HUES64 (cell line): ENCODE measurements at regions not wholly inside any gene's neighbourhood (a gene's known extent, or its start where the extent isn't known, plus 50 kb on each side); places are given as distances from the start of the nearest gene placed in this dataset.

Experiments
- H3K27ac ChIP-seq: 2 replicates; pipeline ENCODE4 v1.7.0; 2013; ENCODE audit warnings: low read depth, low read length, inconsistent platforms
- H3K27me3 ChIP-seq: 2 replicates; pipeline ENCODE4 v1.6.1; 2013; ENCODE audit warnings: mild to moderate bottlenecking, low read length; ENCODE audit not compliant: insufficient read depth
- H3K36me3 ChIP-seq: 2 replicates; pipeline ENCODE4 v1.6.1; 2013; ENCODE audit warnings: mild to moderate bottlenecking, low read length; ENCODE audit not compliant: insufficient read depth
- H3K4me1 ChIP-seq: 2 replicates; pipeline ENCODE4 v1.6.1; 2013; ENCODE audit warnings: mild to moderate bottlenecking, low read length, moderate library complexity; ENCODE audit not compliant: insufficient read depth
- H3K4me3 ChIP-seq: 2 replicates; pipeline ENCODE4 v1.5.1; 2013; ENCODE audit warnings: mild to moderate bottlenecking, low read length, moderate library complexity
- H3K9ac ChIP-seq: 2 replicates; pipeline ENCODE4 v1.6.1; 2013; ENCODE audit warnings: mild to moderate bottlenecking, low read depth, low read length
- H3K9me3 ChIP-seq: 2 replicates; pipeline ENCODE4 v1.6.1; 2013; ENCODE audit warnings: low read depth, low read length; ENCODE audit not compliant: insufficient read depth
- WGBS: fragments of 150-250, 120-280 bp; methylation state at CpG from one replicate; pipeline ENCODE4 v1.1.7; 2013; ENCODE audit warnings: missing lambda C conversion rate; 5-methylcytosine and 5-hydroxymethylcytosine counted together

DNA sequence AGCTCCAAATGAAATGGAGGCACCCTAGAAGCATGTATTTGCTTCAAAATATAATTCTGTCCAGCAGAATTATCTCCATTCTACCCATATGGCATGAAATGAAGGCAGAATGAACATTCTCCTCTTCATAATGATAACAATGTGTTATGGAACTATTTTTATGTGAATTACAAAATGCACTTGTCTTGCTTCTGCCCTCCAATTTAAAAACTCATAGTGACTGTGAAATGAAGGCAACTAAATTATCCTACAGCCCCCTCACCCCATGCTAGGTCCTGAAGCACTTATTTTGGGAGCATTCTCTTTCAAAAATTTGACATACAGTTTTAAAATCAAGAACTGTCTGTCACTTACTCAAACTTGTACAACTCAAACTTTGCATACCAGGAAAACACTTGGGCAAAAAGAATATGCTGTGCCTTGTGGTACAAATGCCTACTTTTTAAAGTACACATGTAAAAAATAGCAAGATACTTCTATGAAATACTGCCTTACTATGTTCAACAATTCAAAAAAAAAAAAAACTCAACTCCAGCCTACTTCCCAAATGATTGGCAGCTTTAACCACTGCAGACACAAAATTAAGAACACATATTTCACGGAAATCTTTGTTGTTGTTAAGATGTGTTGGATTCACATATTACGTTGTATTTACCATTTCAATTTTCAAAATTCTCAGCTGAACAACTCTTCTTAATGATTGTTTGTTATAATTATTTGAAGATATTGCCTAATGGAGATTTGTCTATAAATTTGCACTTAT is 213.3 kb upstream of the NFIA start:
- Histone ChIP-seq H3K9ac (no peak overlapping the region), H3K9me3 (no peaks in the 10 kb centered on the region), H3K27me3 (no peaks in the 10 kb centered on the region), H3K27ac (no peak overlapping the region), H3K4me1 (peaks cover 43% of the 10 kb centered on the region), H3K36me3 (no peaks in the 10 kb centered on the region), H3K4me3 (no peak overlapping the region)
- no CpG with 5 or more reads among the region's 2 CpGs for WGBS

DNA sequence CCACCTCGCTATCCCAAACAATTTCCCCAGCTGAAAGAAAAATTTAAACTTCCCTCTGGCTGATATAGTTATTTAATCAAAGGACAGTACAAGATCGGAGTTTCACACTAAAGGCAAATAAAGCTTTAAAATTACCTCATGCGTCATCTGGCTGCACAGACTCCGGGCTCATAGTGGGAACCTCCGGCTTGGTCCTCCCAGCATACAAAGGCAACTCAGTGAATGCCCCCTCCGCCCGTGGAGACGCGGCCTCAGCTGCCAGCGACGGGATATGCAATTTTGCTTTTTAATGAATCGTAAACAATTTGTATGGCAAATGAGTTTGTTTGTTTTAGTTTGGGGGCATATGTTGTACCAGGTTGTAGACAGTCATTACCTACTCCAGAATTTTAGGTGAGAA is 214.6 kb upstream of the NFIA start:
- no peaks in the 10 kb centered on the region for H3K36me3 ChIP-seq
- no peaks in the 10 kb centered on the region for H3K27me3 ChIP-seq
- WGBS: 72% methylated on average over 12 of the region's 12 CpGs
- H3K4me1 ChIP-seq: peaks cover 49% of the 10 kb centered on the region
- H3K9me3 ChIP-seq: no peaks in the 10 kb centered on the region
- H3K27ac ChIP-seq: no peak overlapping the region
- H3K4me3 ChIP-seq: no peak overlapping the region
- H3K9ac ChIP-seq: no peak overlapping the region

- no peaks in the 10 kb centered on the region for H3K27me3 ChIP-seq
- H3K36me3 ChIP-seq: no peaks in the 10 kb centered on the region
- H3K9ac ChIP-seq: no peak overlapping the region
- H3K27ac ChIP-seq: no peak overlapping the region
- no peak overlapping the region for H3K4me3 ChIP-seq
- peaks cover 57% of the 10 kb centered on the region for H3K4me1 ChIP-seq
- no peaks in the 10 kb centered on the region for H3K9me3 ChIP-seq
- 91% methylated on average over 2 of the region's 3 CpGs for whole genome bisulfite sequencing
Observed at GRCh38 chr1:60866917-60867531, 215.3 kb upstream of the NFIA start.

DNA sequence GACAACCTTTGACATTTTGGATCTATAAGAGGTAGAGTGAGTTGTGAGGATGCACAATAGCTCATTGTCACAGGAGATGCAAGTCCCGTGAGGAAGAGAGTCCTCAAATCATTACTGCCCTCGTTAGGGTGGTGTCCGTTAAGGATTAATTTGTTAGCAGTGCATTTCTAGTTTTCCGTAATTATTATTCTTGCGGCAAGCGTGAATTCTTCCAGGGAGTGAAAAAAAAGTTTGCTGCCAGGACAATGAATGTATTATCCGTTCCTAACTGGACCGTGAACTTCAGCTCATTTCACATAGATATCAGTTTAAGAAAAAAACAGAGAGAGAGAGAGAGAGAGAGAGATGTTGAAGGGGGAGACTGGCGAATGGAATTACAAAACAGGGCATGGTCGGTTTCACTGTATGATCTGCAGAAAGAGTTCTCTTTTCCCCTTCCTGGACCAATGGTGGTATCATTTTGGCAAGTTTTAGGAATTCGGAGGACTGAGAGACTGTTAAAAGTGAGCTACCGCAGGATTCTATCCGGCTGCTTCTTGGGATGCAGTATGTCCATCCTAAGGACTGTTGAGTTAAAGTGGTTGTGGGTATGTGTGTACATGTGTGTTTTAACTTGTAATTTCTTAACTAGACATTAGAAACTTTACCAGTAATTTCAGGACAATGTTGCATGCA is 216.0 kb upstream of the NFIA start:
- no peak overlapping the region for H3K9ac ChIP-seq
- no peaks in the 10 kb centered on the region for H3K9me3 ChIP-seq
- H3K27me3 ChIP-seq: no peaks in the 10 kb centered on the region

DNA sequence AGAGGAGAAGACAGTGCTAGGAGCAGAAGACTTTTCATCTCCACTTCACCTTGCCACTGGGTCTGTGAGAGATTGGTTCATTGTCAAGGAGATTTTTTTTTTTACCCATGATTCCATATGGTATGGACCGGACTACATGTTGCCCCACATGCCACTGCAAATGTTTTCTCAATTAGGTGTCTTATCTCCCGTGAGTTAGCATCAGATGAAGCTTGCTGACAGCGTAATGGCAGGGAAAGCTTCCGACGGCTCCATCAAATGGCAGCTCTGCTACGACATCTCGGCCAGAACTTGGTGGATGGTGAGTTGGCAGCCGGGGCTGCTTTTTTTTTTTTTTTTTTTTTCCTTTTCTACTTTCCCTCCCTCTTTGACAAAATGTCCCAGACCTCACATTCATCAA is 217.2 kb upstream of the NFIA start:
- Histone ChIP-seq H3K27me3 (no peaks in the 10 kb centered on the region), H3K27ac (no peak overlapping the region), H3K4me1 (peaks cover 52% of the 10 kb centered on the region), H3K9ac (no peak overlapping the region), H3K4me3 (no peak overlapping the region), H3K9me3 (no peaks in the 10 kb centered on the region), H3K36me3 (no peaks in the 10 kb centered on the region)
- 90% methylated on average over 8 of the region's 8 CpGs for WGBS

More for the DNA sequence above, 216.0 kb upstream of the NFIA start:
- no peak overlapping the region for H3K4me3 ChIP-seq
- H3K27ac ChIP-seq: no peak overlapping the region
- 88% methylated on average over 13 of the region's 13 CpGs for WGBS
- peaks cover 62% of the 10 kb centered on the region for H3K4me1 ChIP-seq
- H3K36me3 ChIP-seq: no peaks in the 10 kb centered on the region

DNA sequence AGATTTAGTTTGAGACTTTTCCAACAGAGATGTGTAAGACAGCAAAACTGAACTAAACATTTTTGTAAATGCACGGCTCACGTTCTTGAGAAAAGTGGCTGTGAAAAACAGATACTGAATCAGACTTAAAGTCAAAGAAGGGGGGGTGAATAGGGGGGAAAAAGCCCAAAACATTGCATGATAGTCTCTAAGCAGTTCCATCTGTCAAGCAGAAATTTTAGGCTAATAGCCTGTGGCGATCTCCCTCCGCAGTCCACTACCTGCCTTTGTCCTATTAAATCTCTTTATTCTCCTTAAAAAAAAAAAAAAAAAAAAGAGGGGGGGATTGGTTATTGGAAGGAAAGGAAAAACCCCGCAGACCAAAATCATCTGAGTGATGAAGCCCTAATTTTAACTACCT is 217.6 kb upstream of the NFIA start:
- Histone ChIP-seq H3K4me1 (peaks cover 51% of the 10 kb centered on the region), H3K36me3 (no peaks in the 10 kb centered on the region), H3K4me3 (no peak overlapping the region), H3K9me3 (no peaks in the 10 kb centered on the region), H3K27me3 (no peaks in the 10 kb centered on the region), H3K27ac (no peak overlapping the region), H3K9ac (no peak overlapping the region)
- WGBS: 90% methylated on average over 4 of the region's 5 CpGs

DNA sequence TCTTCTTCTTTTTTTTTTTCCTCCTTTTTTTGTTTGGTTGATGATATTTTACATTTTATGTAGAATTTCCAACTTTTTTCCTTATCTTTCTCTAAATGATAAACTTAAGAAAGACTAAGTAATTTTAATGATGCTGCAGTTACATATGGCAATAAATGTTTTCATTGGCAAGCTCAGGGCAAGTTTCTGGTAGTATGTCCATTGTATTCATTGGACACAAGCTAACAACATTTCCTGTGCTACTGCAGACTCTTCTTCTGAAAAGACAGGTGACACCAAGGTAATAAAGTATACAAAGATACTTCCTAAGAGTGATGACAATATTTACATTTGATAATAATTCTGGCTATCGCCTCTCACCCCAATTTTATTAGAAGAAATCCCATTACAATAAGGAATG is 219.2 kb upstream of the NFIA start:
- Histone ChIP-seq H3K27me3 (no peaks in the 10 kb centered on the region), H3K4me3 (no peak overlapping the region), H3K27ac (no peak overlapping the region), H3K9me3 (no peaks in the 10 kb centered on the region), H3K9ac (no peak overlapping the region), H3K4me1 (peaks cover 45% of the 10 kb centered on the region), H3K36me3 (no peaks in the 10 kb centered on the region)
- no CpG with 5 or more reads among the region's 1 CpG for WGBS

GRCh38 chr1:60861961-60862567 is 220.3 kb upstream of the NFIA start:
- Histone ChIP-seq H3K27me3 (no peaks in the 10 kb centered on the region), H3K9me3 (no peaks in the 10 kb centered on the region), H3K27ac (no peak overlapping the region), H3K4me1 (peaks cover 34% of the 10 kb centered on the region), H3K4me3 (no peak overlapping the region), H3K9ac (no peak overlapping the region), H3K36me3 (no peaks in the 10 kb centered on the region)
- 86% methylated on average over 5 of the region's 5 CpGs for WGBS

DNA sequence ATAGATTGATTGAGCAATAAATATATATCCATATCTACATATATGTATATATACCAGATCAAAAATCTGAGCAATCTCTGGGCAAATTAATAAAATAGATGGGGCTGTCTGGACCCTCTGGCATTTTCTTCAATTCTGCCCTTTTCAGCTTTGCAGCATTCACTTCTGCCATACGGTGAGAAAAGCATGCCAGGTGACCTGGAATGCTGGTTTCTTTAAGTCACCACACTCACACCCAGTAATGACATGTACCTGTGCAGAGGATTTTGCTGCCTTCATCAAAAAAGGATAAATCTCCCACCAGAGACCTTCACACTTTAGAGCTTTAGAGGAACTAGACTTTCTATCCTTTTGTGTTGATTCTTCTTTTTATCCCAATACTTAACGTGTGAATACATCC is 223.2 kb upstream of the NFIA start:
- no peaks in the 10 kb centered on the region for H3K27me3 ChIP-seq
- no peak overlapping the region for H3K9ac ChIP-seq
- 88% methylated on average over 2 of the region's 2 CpGs for WGBS
- H3K27ac ChIP-seq: no peak overlapping the region
- no peaks in the 10 kb centered on the region for H3K9me3 ChIP-seq
- H3K36me3 ChIP-seq: no peaks in the 10 kb centered on the region
- peaks cover 22% of the 10 kb centered on the region for H3K4me1 ChIP-seq
- H3K4me3 ChIP-seq: no peak overlapping the region

GRCh38 chr1:60857851-60858250 is 224.5 kb upstream of the NFIA start:
- WGBS: 97% methylated on average over 2 of the region's 2 CpGs

GRCh38 chr1:60850084-60850483 is 232.3 kb upstream of the NFIA start:
- Histone ChIP-seq H3K27me3 (no peaks in the 10 kb centered on the region), H3K4me3 (no peak overlapping the region), H3K9ac (no peak overlapping the region), H3K9me3 (peaks cover 16% of the 10 kb centered on the region), H3K4me1 (peaks cover 23% of the 10 kb centered on the region), H3K36me3 (peaks cover 4% of the 10 kb centered on the region; the same call in 1 of the 2 replicates), H3K27ac (peak overlapping the region; percentile 88)
- WGBS: no CpG with 5 or more reads among the region's 1 CpG

More at GRCh38 chr1:60857851-60858250, 224.5 kb upstream of the NFIA start:
- Histone ChIP-seq H3K4me1 (peaks cover 17% of the 10 kb centered on the region), H3K27ac (no peak overlapping the region), H3K36me3 (no peaks in the 10 kb centered on the region), H3K27me3 (no peaks in the 10 kb centered on the region), H3K9ac (no peak overlapping the region), H3K9me3 (no peaks in the 10 kb centered on the region), H3K4me3 (no peak overlapping the region)
